Omental fat pad (tissue), 3 donors: ENCODE measurements at regions not wholly inside any gene's neighbourhood (a gene's known extent, or its start where the extent isn't known, plus 50 kb on each side); places are given as distances from the start of the nearest gene placed in this dataset.

ENCODE experiments used
- ATAC-seq: fragments of 150-250 bp; one replicate; pipeline ENCODE4 v1.9.1; 2016; ENCODE audit warnings: mild to moderate bottlenecking, moderate library complexity; ENCODE audit not compliant: low FRiP score
- DNase-seq: peaks from one replicate; pipeline ENCODE4 v3.0.0-alpha.2; 2019; ENCODE audit warnings: low spot score
- CTCF ChIP-seq, 3 donors: fragments of 450-650 bp; IDR thresholded peaks; one replicate each; pipeline ENCODE4 v1.5.1; 2016 to 2017; ENCODE audit warnings: antibody characterized with exemption in 3 of 3, mild to moderate bottlenecking in 3 of 3, moderate library complexity in 2 of 3

DNA sequence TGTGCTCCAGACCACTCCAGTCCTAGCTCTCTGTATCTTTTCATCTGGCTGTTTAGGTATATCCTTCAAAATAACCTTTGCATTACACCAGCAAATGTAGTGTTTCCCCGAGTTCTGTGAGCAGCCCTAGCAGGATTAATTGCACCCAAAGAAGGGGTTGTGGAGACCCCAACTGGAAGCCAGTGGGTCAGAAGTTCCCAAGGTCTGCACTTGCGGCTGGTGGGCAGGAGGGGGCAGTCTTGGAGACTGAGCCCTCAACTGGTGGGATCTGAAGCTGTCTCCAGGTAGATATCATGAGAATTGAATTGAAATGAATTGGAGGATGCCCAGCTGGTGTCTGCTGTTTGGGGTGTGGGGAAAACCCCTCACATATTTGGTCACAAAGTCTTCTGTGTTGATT is 1485.3 kb upstream of the TENM3 start:
- no peak for TF ChIP-seq CTCF (IDR thresholded peaks at IDR 0.05)
- DNase-seq (no peak), ATAC-seq (no peak)

GRCh38 chr4:180766045-180766444 is 1477.2 kb upstream of the TENM3 start:
- ATAC-seq (no peak), DNase-seq (no peak)
- no peak for TF ChIP-seq CTCF (IDR thresholded peaks at IDR 0.05)

GRCh38 chr4:180766944-180767729 is 1476.1 kb upstream of the TENM3 start:
- TF ChIP-seq CTCF (IDR thresholded peaks at IDR 0.05), result no peak
- DNase-seq, result no peak
- no peak for ATAC-seq

DNA sequence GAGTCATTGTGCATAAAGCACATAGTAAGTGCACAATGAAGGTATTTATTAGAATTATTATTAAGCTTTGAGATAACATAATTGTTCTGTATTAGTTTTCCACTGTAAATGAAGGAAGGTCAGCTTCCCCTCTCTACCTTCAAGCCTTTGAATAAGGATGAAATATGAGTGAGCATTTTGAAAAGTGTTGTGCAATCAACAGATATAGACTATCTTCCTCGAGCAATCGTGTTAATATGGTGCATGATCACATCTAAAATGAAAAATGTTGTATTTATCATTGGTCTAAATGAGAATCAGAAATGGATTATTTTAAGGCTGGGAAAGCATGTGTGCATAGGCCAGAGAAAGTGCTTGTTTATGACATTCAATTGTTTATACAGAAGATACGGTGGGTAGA is 1474.6 kb upstream of the TENM3 start:
- TF ChIP-seq CTCF (IDR thresholded peaks at IDR 0.05), result no peak
- DNase-seq (no peak), ATAC-seq (no peak)

GRCh38 chr4:180769791-180770190 is 1473.4 kb upstream of the TENM3 start:
- ATAC-seq (no peak), DNase-seq (no peak)
- no peak for TF ChIP-seq CTCF (IDR thresholded peaks at IDR 0.05)

- DNase-seq (no peak), ATAC-seq (no peak)
- no peak for TF ChIP-seq CTCF (IDR thresholded peaks at IDR 0.05)
These were observed 1472.9 kb upstream of the TENM3 start for GRCh38 chr4:180770265-180770664.

- TF ChIP-seq CTCF (IDR thresholded peaks at IDR 0.05), result no peak
- ATAC-seq, result no peak
- no peak for DNase-seq
These were observed 1458.3 kb upstream of the TENM3 start for GRCh38 chr4:180784940-180785339.
